Fibroblast of the aortic adventitia (primary cell): ENCODE measurements at regions not wholly inside any gene's neighbourhood (a gene's known extent, or its start where the extent isn't known, plus 50 kb on each side); places are given as distances from the start of the nearest gene placed in this dataset.

Experiments
- DNase-seq: peaks from one replicate; pipeline ENCODE4 v3.0.0-alpha.2; 2010; ENCODE audit warnings: low read depth
- H3K4me3 ChIP-seq: 2 replicates; pipeline ENCODE4 v1.5.1; 2011; ENCODE audit warnings: low read depth, mild to moderate bottlenecking, control low read depth, low read length, moderate library complexity
- TF ChIP-seq, protein P1 (sequence below): IDR thresholded peaks from 2 replicates; pipeline ENCODE4 v1.5.1; 2011; ENCODE audit warnings: mild to moderate bottlenecking, low read length, control low read depth, inconsistent platforms; ENCODE audit not compliant: insufficient read depth

GRCh38 chr9:569296-569695 lies 272.2 kb upstream of the DMRT1 start:
- DNase-seq, result no peak
- H3K4me3 ChIP-seq, result no peak overlapping the region
- TF ChIP-seq, protein P1, sequence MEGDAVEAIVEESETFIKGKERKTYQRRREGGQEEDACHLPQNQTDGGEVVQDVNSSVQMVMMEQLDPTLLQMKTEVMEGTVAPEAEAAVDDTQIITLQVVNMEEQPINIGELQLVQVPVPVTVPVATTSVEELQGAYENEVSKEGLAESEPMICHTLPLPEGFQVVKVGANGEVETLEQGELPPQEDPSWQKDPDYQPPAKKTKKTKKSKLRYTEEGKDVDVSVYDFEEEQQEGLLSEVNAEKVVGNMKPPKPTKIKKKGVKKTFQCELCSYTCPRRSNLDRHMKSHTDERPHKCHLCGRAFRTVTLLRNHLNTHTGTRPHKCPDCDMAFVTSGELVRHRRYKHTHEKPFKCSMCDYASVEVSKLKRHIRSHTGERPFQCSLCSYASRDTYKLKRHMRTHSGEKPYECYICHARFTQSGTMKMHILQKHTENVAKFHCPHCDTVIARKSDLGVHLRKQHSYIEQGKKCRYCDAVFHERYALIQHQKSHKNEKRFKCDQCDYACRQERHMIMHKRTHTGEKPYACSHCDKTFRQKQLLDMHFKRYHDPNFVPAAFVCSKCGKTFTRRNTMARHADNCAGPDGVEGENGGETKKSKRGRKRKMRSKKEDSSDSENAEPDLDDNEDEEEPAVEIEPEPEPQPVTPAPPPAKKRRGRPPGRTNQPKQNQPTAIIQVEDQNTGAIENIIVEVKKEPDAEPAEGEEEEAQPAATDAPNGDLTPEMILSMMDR, result no peak

- TF ChIP-seq, protein P1, result no peak
- no peak overlapping the region for H3K4me3 ChIP-seq
- no peak for DNase-seq
Observed at GRCh38 chr9:570187-570586, 271.3 kb upstream of the DMRT1 start.

DNA sequence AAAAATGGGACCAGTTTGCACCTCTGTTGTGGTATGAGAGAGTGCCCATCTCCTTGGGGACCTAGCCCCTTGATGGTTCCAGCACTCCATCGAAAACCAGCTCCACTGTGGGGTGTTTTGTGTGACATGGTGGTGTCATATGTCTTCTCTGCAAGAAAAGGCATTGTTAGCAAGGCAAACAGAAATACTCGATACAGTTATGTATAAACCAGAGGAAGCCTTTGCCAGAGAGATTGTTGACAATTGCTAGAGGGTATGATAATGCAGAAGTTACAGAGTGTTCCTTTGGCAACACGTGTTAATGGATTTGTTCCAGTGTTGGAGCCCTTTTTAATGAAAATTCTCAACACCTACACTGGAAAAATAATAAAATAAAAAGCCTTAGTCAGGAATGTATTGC lies 270.4 kb upstream of the DMRT1 start:
- no peak overlapping the region for H3K4me3 ChIP-seq
- TF ChIP-seq, protein P1, result no peak
- DNase-seq, result no peak

GRCh38 chr9:571741-572140 lies 269.8 kb upstream of the DMRT1 start:
- no peak for DNase-seq
- TF ChIP-seq, protein P1, result no peak
- no peak overlapping the region for H3K4me3 ChIP-seq

DNA sequence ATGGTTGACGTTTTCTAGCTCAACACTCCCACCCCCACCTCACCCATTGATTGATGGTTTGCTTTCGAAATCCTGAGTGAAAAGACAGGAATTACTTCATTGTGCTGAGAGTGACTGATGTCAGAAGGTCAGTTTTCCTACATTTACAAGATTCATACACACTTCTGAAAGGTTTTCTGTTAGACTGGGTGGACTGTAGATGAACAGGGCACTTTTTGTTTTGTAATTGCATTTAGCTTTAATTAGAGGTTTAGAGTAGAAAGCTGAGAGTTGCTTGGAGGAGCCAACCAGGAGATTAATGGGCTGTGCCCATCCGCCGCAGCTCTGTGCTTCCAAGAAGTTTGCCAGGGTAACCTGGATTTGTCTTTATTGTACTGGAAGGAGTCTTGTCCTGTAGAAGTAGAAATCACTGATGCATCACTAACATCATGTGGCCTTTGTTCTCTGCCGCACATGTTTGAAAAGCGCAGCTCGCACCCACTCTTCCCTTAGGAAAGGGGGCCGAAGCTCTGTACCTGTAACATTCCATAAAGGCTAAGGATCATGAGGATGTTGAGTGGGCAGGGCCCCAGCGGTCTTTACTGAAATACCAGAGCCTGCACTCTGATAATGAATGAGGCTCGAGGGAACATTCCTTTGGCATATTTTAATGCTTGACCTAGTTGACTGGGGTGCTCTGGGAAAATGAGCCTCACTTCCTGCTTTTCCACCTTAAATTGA lies 267.6 kb upstream of the DMRT1 start:
- H3K4me3 ChIP-seq, result no peak overlapping the region
- DNase-seq, result no peak
- TF ChIP-seq, protein P1, result no peak

DNA sequence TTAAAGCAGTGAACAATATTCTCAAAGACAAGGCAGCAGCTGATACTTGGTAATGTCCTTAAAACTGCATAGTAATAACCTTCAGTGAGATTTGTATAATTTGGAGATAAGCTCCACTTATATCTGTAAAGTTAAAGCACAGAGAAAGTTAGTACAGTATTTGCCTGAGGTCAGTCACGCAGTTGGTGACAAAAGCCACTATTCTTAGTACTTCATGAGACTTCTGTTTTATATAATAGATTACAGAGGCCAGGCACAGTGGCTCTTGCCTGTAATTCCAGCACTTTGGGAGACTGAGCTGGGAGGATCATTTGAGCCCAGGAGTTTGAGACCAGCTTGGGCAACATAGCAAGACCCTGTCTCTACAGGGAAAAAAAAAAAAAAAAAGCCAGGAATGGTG lies 266.4 kb upstream of the DMRT1 start:
- H3K4me3 ChIP-seq, result no peak overlapping the region
- no peak for DNase-seq
- TF ChIP-seq, protein P1, result no peak

GRCh38 chr9:580652-581342 lies 260.7 kb upstream of the DMRT1 start:
- DNase-seq, result no peak
- TF ChIP-seq, protein P1, result no peak
- H3K4me3 ChIP-seq, result no peak overlapping the region
